ENCODE measurements at regions not wholly inside any gene's neighbourhood (a gene's known extent, or its start where the extent isn't known, plus 50 kb on each side); places are given as distances from the start of the nearest gene placed in this dataset.

GRCh38 chr2:122753336-122753735 lies 997.9 kb downstream of the TSN start:
- no peak for DNase-seq (ENCODE audit: extremely low read depth, low read depth)
- no peak for TF ChIP-seq CTCF (IDR thresholded peaks at IDR 0.05; ENCODE audit: low read depth, low read length)

GRCh38 chr2:122754561-122754960 lies 999.1 kb downstream of the TSN start:
- no peak for DNase-seq (ENCODE audit: extremely low read depth, low read depth)

GRCh38 chr2:122755281-122755780 lies 999.9 kb downstream of the TSN start:
- TF ChIP-seq CTCF (IDR thresholded peaks at IDR 0.05; ENCODE audit: low read depth, low read length) = no peak
- no peak for DNase-seq (ENCODE audit: extremely low read depth, low read depth)

More at GRCh38 chr2:122754561-122754960, 999.1 kb downstream of the TSN start:
- no peak for TF ChIP-seq CTCF (IDR thresholded peaks at IDR 0.05; ENCODE audit: low read depth, low read length)

GRCh38 chr2:122758967-122759366 lies 1003.5 kb downstream of the TSN start:
- no peak for TF ChIP-seq CTCF (IDR thresholded peaks at IDR 0.05; ENCODE audit: low read depth, low read length)
- DNase-seq (ENCODE audit: extremely low read depth, low read depth) = no peak

GRCh38 chr2:122764014-122764413 lies 1008.6 kb downstream of the TSN start:
- DNase-seq (ENCODE audit: extremely low read depth, low read depth) = no peak
- no peak for TF ChIP-seq CTCF (IDR thresholded peaks at IDR 0.05; ENCODE audit: low read depth, low read length)

- no peak for DNase-seq (ENCODE audit: extremely low read depth, low read depth)
Measured at GRCh38 chr2:122780251-122780650, 1024.8 kb downstream of the TSN start.

GRCh38 chr2:122794100-122794499 lies 1038.6 kb downstream of the TSN start:
- no peak for TF ChIP-seq CTCF (IDR thresholded peaks at IDR 0.05; ENCODE audit: low read depth, low read length)
- DNase-seq (ENCODE audit: extremely low read depth, low read depth) = no peak

More at GRCh38 chr2:122780251-122780650, 1024.8 kb downstream of the TSN start:
- TF ChIP-seq CTCF (IDR thresholded peaks at IDR 0.05; ENCODE audit: low read depth, low read length) = no peak
